Natural killer cell (primary cell): ENCODE measurements at regions not wholly inside any gene's neighbourhood (a gene's known extent, or its start where the extent isn't known, plus 50 kb on each side); places are given as distances from the start of the nearest gene placed in this dataset.
"Not testable (repeated sequence)": the region's sequence is repeated elsewhere in the genome, so short reads cannot be mapped to it uniquely, and the experiment has no call there.

Experiments used
- ATAC-seq, 3 donors: fragments of 150-1000 bp in 2 of 3; fragments of 200-7000 bp in 1 of 3; cut with Tn5 transposase; 1 replicate in 1 of 3; 2 replicates in 2 of 3; pipeline ENCODE4 v1.10.0; 2021; ENCODE audit warnings: mild to moderate bottlenecking in 2 of 3, moderate library complexity in 2 of 3
- DNase-seq, 2 donors: peaks; one replicate each; pipeline versions ENCODE4 v3.0.0 to v3.0.0-alpha.2; 2013 to 2021; ENCODE audit warnings: mixed read lengths in 1 of 2
- H3K27ac ChIP-seq: one replicate; pipeline ENCODE4 v1.5.1; 2013; ENCODE audit warnings: mild to moderate bottlenecking, low read length
- H3K27me3 ChIP-seq: one replicate; pipeline ENCODE4 v1.6.1; 2013; ENCODE audit warnings: low read length; ENCODE audit not compliant: control insufficient read depth, insufficient read depth
- H3K36me3 ChIP-seq: one replicate; pipeline ENCODE4 v1.6.1; 2013; ENCODE audit warnings: low read length; ENCODE audit not compliant: control insufficient read depth, insufficient read depth
- H3K4me1 ChIP-seq: one replicate; pipeline ENCODE4 v1.6.1; 2013; ENCODE audit warnings: low read length; ENCODE audit not compliant: control insufficient read depth, insufficient read depth
- H3K4me3 ChIP-seq: one replicate; pipeline ENCODE4 v1.5.1; 2013; ENCODE audit warnings: low read length
- H3K9me3 ChIP-seq: one replicate; pipeline ENCODE4 v1.6.1; 2013; ENCODE audit warnings: low read length; ENCODE audit not compliant: control insufficient read depth, insufficient read depth
- H3K27ac Mint-ChIP-seq, 2 donors: one replicate each; pipeline ENCODE4 v1.8.0; 2022; ENCODE audit warnings: mild to moderate bottlenecking in 2 of 2, mixed read lengths in 2 of 2, moderate library complexity in 1 of 2
- H3K27me3 Mint-ChIP-seq, 2 donors: one replicate each; pipeline ENCODE4 v1.8.0; 2022; ENCODE audit warnings: low read depth in 2 of 2, mixed read lengths in 2 of 2
- H3K36me3 Mint-ChIP-seq: one replicate; pipeline ENCODE4 v1.8.0; 2022; ENCODE audit warnings: mixed read lengths
- H3K4me1 Mint-ChIP-seq, 2 donors: one replicate each; pipeline ENCODE4 v1.8.0; 2022; ENCODE audit warnings: mixed read lengths in 2 of 2
- H3K4me3 Mint-ChIP-seq: one replicate; pipeline ENCODE4 v1.8.0; 2022; ENCODE audit warnings: mild to moderate bottlenecking, moderate library complexity, mixed read lengths
- H3K9me3 Mint-ChIP-seq, 2 donors: one replicate each; pipeline ENCODE4 v1.8.0; 2022; ENCODE audit warnings: mixed read lengths in 2 of 2
- WGBS: methylation state at CpG from one replicate; pipeline ENCODE4 v1.1.7; 2013; ENCODE audit warnings: missing lambda C conversion rate; ENCODE audit not compliant: insufficient coverage; 5-methylcytosine and 5-hydroxymethylcytosine counted together
- intact Hi-C: fragments of 100-400 bp; cut with micrococcal nuclease; formaldehyde crosslinking; loops from one replicate; pipeline ENCODE4 v1.14.2; 2022
- TF ChIP-seq, protein P1 (sequence below): fragments of 200-600 bp; IDR thresholded peaks from one replicate; pipeline ENCODE4 v1.8.0; 2022; ENCODE audit warnings: antibody characterized with exemption

GRCh38 chr12:131620946-131621681 is 89.8 kb upstream of the SFSWAP start:
- ATAC-seq, result no peak
- intact Hi-C loops, result no loop called here
- 91% methylated on average over 26 of the region's 27 CpGs for WGBS

GRCh38 chr12:131621701-131622421 is 89.0 kb upstream of the SFSWAP start:
- no peaks in the 10 kb centered on the region for H3K9me3 Mint-ChIP-seq
- DNase-seq, result no peak
- TF ChIP-seq, protein P1, sequence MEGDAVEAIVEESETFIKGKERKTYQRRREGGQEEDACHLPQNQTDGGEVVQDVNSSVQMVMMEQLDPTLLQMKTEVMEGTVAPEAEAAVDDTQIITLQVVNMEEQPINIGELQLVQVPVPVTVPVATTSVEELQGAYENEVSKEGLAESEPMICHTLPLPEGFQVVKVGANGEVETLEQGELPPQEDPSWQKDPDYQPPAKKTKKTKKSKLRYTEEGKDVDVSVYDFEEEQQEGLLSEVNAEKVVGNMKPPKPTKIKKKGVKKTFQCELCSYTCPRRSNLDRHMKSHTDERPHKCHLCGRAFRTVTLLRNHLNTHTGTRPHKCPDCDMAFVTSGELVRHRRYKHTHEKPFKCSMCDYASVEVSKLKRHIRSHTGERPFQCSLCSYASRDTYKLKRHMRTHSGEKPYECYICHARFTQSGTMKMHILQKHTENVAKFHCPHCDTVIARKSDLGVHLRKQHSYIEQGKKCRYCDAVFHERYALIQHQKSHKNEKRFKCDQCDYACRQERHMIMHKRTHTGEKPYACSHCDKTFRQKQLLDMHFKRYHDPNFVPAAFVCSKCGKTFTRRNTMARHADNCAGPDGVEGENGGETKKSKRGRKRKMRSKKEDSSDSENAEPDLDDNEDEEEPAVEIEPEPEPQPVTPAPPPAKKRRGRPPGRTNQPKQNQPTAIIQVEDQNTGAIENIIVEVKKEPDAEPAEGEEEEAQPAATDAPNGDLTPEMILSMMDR, result no peak
- Histone ChIP-seq H3K27ac (no peak overlapping the region), H3K9me3 (peaks cover 9% of the 10 kb centered on the region), H3K4me1 (peaks cover 28% of the 10 kb centered on the region), H3K27me3 (no peaks in the 10 kb centered on the region), H3K36me3 (no peaks in the 10 kb centered on the region), H3K4me3 (no peak overlapping the region)
- no peak overlapping the region for H3K27ac Mint-ChIP-seq
- WGBS, result 58% methylated on average over 19 of the region's 19 CpGs
- peak in 1 of 3 donors; percentile 46 for ATAC-seq
- H3K36me3 Mint-ChIP-seq, result no peaks in the 10 kb centered on the region
- H3K4me3 Mint-ChIP-seq, result no peak overlapping the region
- intact Hi-C loops, result no loop called here
- H3K4me1 Mint-ChIP-seq, result peaks cover 14 to 16% of the 10 kb centered on the region in 2 donors
- peaks cover 9 to 11% of the 10 kb centered on the region in 2 donors for H3K27me3 Mint-ChIP-seq

More at GRCh38 chr12:131620946-131621681, 89.8 kb upstream of the SFSWAP start:
- Histone ChIP-seq H3K36me3 (no peaks in the 10 kb centered on the region), H3K27ac (no peak overlapping the region), H3K27me3 (no peaks in the 10 kb centered on the region), H3K9me3 (peaks cover 5% of the 10 kb centered on the region), H3K4me3 (no peak overlapping the region), H3K4me1 (peaks cover 26% of the 10 kb centered on the region)
- TF ChIP-seq, protein P1, result no peak
- DNase-seq, result no peak
- no peaks in the 10 kb centered on the region for H3K9me3 Mint-ChIP-seq
- peaks cover 10 to 13% of the 10 kb centered on the region in 2 donors for H3K4me1 Mint-ChIP-seq
- H3K27me3 Mint-ChIP-seq, result peaks cover 9 to 11% of the 10 kb centered on the region in 2 donors
- H3K27ac Mint-ChIP-seq, result no peak overlapping the region
- H3K36me3 Mint-ChIP-seq, result no peaks in the 10 kb centered on the region
- no peak overlapping the region for H3K4me3 Mint-ChIP-seq

DNA sequence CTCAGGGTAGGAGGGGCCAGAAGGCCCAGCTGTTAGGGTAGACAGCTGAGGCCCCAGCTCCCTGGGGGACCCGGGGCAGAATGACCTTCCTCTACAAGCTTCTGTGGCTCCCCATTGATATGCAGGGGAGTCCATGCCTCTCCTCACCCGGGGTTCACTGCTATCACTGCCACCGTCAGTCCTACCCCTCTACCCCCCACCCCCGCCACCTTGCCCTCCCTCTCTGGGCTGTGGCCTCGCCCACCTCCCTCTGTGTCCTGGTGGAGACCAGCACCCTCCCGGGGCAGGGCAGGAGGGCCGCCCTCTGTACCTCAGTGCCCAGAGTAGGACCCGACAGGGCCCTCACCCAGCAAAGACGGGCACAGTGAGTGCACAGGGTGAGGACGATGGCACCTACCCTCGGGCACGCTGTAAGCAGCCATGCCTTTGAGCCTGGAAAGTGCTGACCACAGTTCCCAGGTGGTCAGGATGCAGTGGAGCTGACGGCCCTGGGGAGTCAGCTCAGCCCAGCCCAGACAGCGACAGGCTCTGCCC is 88.4 kb upstream of the SFSWAP start:
- peak in 1 of 3 donors; percentile 7 for ATAC-seq
- H3K27ac ChIP-seq, result no peak overlapping the region
- H3K27me3 ChIP-seq, result no peaks in the 10 kb centered on the region

GRCh38 chr12:131623404-131624368 is 87.2 kb upstream of the SFSWAP start:
- H3K27ac ChIP-seq, H3K27ac Mint-ChIP-seq, H3K36me3 ChIP-seq, H3K27me3 Mint-ChIP-seq, H3K4me3 Mint-ChIP-seq, intact Hi-C loops, DNase-seq, H3K36me3 Mint-ChIP-seq, H3K9me3 Mint-ChIP-seq, H3K4me3 ChIP-seq, H3K27me3 ChIP-seq, ATAC-seq: not testable (repeated sequence)
- WGBS, result 86% methylated on average over 15 of the region's 15 CpGs
- peaks cover 41% of the 10 kb centered on the region for H3K4me1 ChIP-seq
- peaks cover 24% of the 10 kb centered on the region for H3K9me3 ChIP-seq
- H3K4me1 Mint-ChIP-seq, result peaks cover 20 to 23% of the 10 kb centered on the region in 2 donors

More for the DNA sequence above, 88.4 kb upstream of the SFSWAP start:
- Histone ChIP-seq H3K4me3 (no peak overlapping the region), H3K9me3 (peaks cover 14% of the 10 kb centered on the region), H3K4me1 (peaks cover 32% of the 10 kb centered on the region), H3K36me3 (no peaks in the 10 kb centered on the region)
- H3K4me1 Mint-ChIP-seq, result peaks cover 14 to 16% of the 10 kb centered on the region in 2 donors
- intact Hi-C loops, result no loop called here
- peaks cover 9 to 11% of the 10 kb centered on the region in 2 donors for H3K27me3 Mint-ChIP-seq
- no peaks in the 10 kb centered on the region for H3K9me3 Mint-ChIP-seq
- TF ChIP-seq, protein P1, result no peak
- H3K4me3 Mint-ChIP-seq, result no peak overlapping the region
- WGBS, result 87% methylated on average over 14 of the region's 14 CpGs
- no peaks in the 10 kb centered on the region for H3K36me3 Mint-ChIP-seq
- H3K27ac Mint-ChIP-seq, result no peak overlapping the region
- DNase-seq, result no peak

DNA sequence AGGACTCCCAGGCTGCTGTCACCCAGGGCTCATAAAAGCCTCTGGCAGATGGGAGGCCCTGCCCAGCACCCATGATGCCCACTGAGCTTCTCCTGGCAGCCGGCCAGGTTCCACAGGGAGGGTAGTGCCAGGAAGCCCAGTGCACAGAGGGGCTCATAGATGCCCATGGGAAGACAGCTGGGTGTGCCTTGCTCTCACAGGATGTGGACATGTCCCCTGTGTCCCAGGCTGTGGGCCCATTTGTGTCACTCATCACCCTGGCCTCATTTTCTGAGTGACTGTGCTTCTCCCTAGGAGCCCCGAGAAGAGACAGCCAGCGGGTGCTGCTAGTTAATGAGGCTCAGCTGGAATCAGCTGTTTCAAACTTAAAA is 86.5 kb upstream of the SFSWAP start:
- H3K27ac ChIP-seq, H3K27me3 ChIP-seq, H3K27me3 Mint-ChIP-seq, DNase-seq, H3K4me3 ChIP-seq, H3K36me3 ChIP-seq, H3K36me3 Mint-ChIP-seq, ATAC-seq, intact Hi-C loops, H3K9me3 Mint-ChIP-seq, H3K27ac Mint-ChIP-seq: not testable (repeated sequence)
- H3K9me3 ChIP-seq, result peaks cover 25% of the 10 kb centered on the region
- peaks cover 20 to 29% of the 10 kb centered on the region in 2 donors for H3K4me1 Mint-ChIP-seq
- peak overlapping the region; percentile 31 for H3K4me3 Mint-ChIP-seq
- H3K4me1 ChIP-seq, result peaks cover 47% of the 10 kb centered on the region
- 84% methylated on average over 3 of the region's 3 CpGs for WGBS
